OCI-LY1 (cell line): ENCODE measurements at regions not wholly inside any gene's neighbourhood (a gene's known extent, or its start where the extent isn't known, plus 50 kb on each side); places are given as distances from the start of the nearest gene placed in this dataset.

Source experiments
- H2AFZ ChIP-seq: fragments of 200-600 bp; sonication (generic), shearing (Covaris generic); 2 replicates; pipeline ENCODE4 v1.6.0; 2014; ENCODE audit warnings: antibody characterized with exemption, mild to moderate bottlenecking, low read length
- H3F3A ChIP-seq: fragments of 200-600 bp; sonication (generic), shearing (Covaris generic); 2 replicates; pipeline ENCODE4 v1.6.0; 2014; ENCODE audit warnings: mild to moderate bottlenecking, antibody characterized with exemption, low read length, moderate library complexity; ENCODE audit not compliant: insufficient read depth
- H3K27ac ChIP-seq: fragments of 200-600 bp; sonication (generic); 2 replicates; pipeline ENCODE4 v1.5.1; 2014; ENCODE audit warnings: low read length, mixed run types, mild to moderate bottlenecking, low read depth; ENCODE audit not compliant: poor library complexity, severe bottlenecking
- H3K27me3 ChIP-seq: fragments of 200-600 bp; sonication (generic); 2 replicates; pipeline ENCODE4 v1.6.0; 2014; ENCODE audit warnings: antibody characterized with exemption, mild to moderate bottlenecking, low read length, moderate library complexity; ENCODE audit not compliant: insufficient read depth
- H3K36me3 ChIP-seq: fragments of 200-600 bp; sonication (generic); 2 replicates; pipeline ENCODE4 v1.6.1; 2014; ENCODE audit warnings: mild to moderate bottlenecking, antibody characterized with exemption, low read length, moderate library complexity, mixed read lengths; ENCODE audit not compliant: insufficient read depth
- H3K4me1 ChIP-seq: fragments of 200-600 bp; sonication (generic); 2 replicates; pipeline ENCODE4 v1.5.1; 2014; ENCODE audit warnings: mild to moderate bottlenecking, low read length, moderate library complexity; ENCODE audit not compliant: insufficient read depth, severe bottlenecking
- H3K4me2 ChIP-seq: fragments of 200-600 bp; sonication (generic), shearing (Covaris generic); 2 replicates; pipeline ENCODE4 v1.6.1; 2014; ENCODE audit warnings: low read length
- H3K4me3 ChIP-seq: fragments of 200-600 bp; sonication (generic); 2 replicates; pipeline ENCODE4 v1.5.1; 2014; ENCODE audit warnings: low read length, low read depth, mild to moderate bottlenecking, mixed read lengths; ENCODE audit not compliant: poor library complexity, severe bottlenecking
- H3K79me2 ChIP-seq: fragments of 200-600 bp; shearing (Covaris generic); 2 replicates; pipeline ENCODE4 v1.6.1; 2016; ENCODE audit warnings: mixed run types, low read length, mixed read lengths; ENCODE audit not compliant: insufficient read depth
- H3K9ac ChIP-seq: fragments of 200-600 bp; sonication (generic), shearing (Covaris generic); 2 replicates; pipeline ENCODE4 v1.6.1; 2014; ENCODE audit warnings: mild to moderate bottlenecking, low read length, mixed read lengths
- H3K9me2 ChIP-seq: fragments of 200-600 bp; sonication (generic), shearing (Covaris generic); 2 replicates; pipeline ENCODE4 v1.6.1; 2014; ENCODE audit warnings: low read depth, mild to moderate bottlenecking, low read length, mixed read lengths
- H3K9me3 ChIP-seq: fragments of 200-600 bp; shearing (Covaris generic); 2 replicates; pipeline ENCODE4 v1.6.1; 2014; ENCODE audit warnings: low read length, mixed read lengths
- H4K20me1 ChIP-seq: fragments of 200-600 bp; sonication (generic), shearing (Covaris generic); 2 replicates; pipeline ENCODE4 v1.6.0; 2016; ENCODE audit warnings: mild to moderate bottlenecking, low read length; ENCODE audit not compliant: insufficient read depth
- CTCF ChIP-seq: fragments of 200-600 bp; sonication (generic), shearing (Covaris generic); IDR thresholded peaks from 2 replicates; pipeline ENCODE4 v1.5.1; 2017; ENCODE audit warnings: mild to moderate bottlenecking, antibody characterized with exemption, low read length, moderate library complexity, mixed read lengths
- EZH2 ChIP-seq: fragments of 200-600 bp; sonication (generic), shearing (Covaris generic); IDR thresholded peaks from 2 replicates; pipeline ENCODE4 v1.8.0; 2017; ENCODE audit warnings: borderline replicate concordance, mixed run types, mild to moderate bottlenecking, antibody characterized with exemption, low read length, moderate library complexity, mixed read lengths

GRCh38 chr7:3241686-3242258 is 59.3 kb upstream of the SDK1 start:
- Histone ChIP-seq H3F3A (no peaks in the 10 kb centered on the region), H3K27me3 (no peaks in the 10 kb centered on the region), H3K4me1 (no peaks in the 10 kb centered on the region), H3K79me2 (no peaks in the 10 kb centered on the region), H3K4me3 (no peak overlapping the region), H3K36me3 (no peaks in the 10 kb centered on the region), H3K9ac (no peak overlapping the region), H3K27ac (no peak overlapping the region), H4K20me1 (no peaks in the 10 kb centered on the region), H2AFZ (no peak overlapping the region), H3K9me2 (no peaks in the 10 kb centered on the region), H3K9me3 (0 out of 2 replicates have a peak, but pooled peaks cover 3% of the 10 kb centered on the region), H3K4me2 (no peak overlapping the region)
- TF ChIP-seq CTCF, result no peak
- TF ChIP-seq EZH2, result no peak

DNA sequence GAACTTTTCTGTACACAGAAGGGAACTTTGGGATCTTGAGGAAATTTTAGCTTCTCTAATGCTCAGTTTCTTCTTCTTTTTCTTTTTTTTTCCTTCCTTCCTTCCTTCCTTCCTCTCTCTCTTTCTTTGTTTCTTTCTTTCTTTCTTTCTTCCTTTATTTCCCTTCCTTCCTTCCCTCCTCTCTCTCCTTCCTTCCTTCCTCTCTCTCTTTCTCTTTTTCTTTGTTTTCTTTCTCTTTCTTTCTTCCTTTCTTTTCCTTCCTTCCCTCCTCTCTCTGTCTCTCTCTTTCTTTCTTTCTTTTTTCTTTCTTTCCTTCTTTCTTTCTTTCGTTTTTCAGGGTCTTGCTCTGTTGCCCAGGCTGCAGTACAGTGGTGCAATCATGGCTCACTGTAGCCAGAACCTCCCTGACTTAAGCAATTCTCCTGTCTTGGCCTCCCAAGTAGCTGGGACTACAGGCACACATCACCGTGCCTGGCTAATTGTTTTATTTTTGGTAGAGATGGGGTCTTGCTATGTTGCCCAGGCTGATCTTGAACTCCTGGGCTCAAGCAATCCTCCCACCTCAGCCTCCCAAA is 58.6 kb upstream of the SDK1 start:
- Histone ChIP-seq H3F3A (no peaks in the 10 kb centered on the region), H3K4me1 (no peaks in the 10 kb centered on the region), H4K20me1 (no peaks in the 10 kb centered on the region), H3K27ac (no peak overlapping the region), H2AFZ (no peak overlapping the region), H3K9me3 (0 out of 2 replicates have a peak, but pooled peaks cover 6% of the 10 kb centered on the region), H3K4me2 (no peak overlapping the region), H3K79me2 (no peaks in the 10 kb centered on the region), H3K36me3 (no peaks in the 10 kb centered on the region), H3K9ac (no peak overlapping the region), H3K27me3 (no peaks in the 10 kb centered on the region), H3K9me2 (no peaks in the 10 kb centered on the region), H3K4me3 (no peak overlapping the region)
- no peak for TF ChIP-seq EZH2
- no peak for TF ChIP-seq CTCF

- no peaks in the 10 kb centered on the region for H3K4me1 ChIP-seq
- no peak for TF ChIP-seq EZH2
- no peak for TF ChIP-seq CTCF
- H4K20me1 ChIP-seq, result no peaks in the 10 kb centered on the region
- no peaks in the 10 kb centered on the region for H3K27me3 ChIP-seq
- H3K4me3 ChIP-seq, result no peak overlapping the region
- no peak overlapping the region for H2AFZ ChIP-seq
- no peaks in the 10 kb centered on the region for H3K79me2 ChIP-seq
- H3K9me3 ChIP-seq, result 0 out of 2 replicates have a peak, but pooled peaks cover 6% of the 10 kb centered on the region
- no peaks in the 10 kb centered on the region for H3F3A ChIP-seq
- H3K36me3 ChIP-seq, result no peaks in the 10 kb centered on the region
- H3K9ac ChIP-seq, result no peak overlapping the region
- no peak overlapping the region for H3K27ac ChIP-seq
- H3K9me2 ChIP-seq, result no peaks in the 10 kb centered on the region
- H3K4me2 ChIP-seq, result no peak overlapping the region
Observed at GRCh38 chr7:3243256-3243655, 57.8 kb upstream of the SDK1 start.
